ENCODE measurements at regions not wholly inside any gene's neighbourhood (a gene's known extent, or its start where the extent isn't known, plus 50 kb on each side); places are given as distances from the start of the nearest gene placed in this dataset.
"Not testable (repeated sequence)": the region's sequence is repeated elsewhere in the genome, so short reads cannot be mapped to it uniquely, and the experiment has no call there.

DNA sequence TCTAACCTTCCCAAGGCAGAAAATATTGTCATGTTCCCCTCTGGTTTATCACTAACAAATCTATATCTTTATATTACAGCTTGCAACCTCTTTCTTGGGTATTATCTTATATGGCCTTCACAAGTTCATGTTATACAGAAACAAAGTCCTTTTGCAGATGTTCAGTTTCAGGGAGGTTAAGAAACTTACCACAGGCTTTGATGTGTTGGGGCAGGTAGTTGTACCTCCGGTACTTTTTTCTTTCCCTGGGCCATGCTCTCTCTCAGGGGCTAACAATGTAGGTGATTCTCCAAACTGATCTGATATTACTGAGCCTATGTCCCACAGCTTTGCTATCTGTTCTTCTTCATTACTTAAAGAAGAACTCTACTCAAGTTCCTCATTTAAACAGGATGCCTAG lies 548.9 kb upstream of the SYT4 start:
- DNase-seq, result no peak

DNA sequence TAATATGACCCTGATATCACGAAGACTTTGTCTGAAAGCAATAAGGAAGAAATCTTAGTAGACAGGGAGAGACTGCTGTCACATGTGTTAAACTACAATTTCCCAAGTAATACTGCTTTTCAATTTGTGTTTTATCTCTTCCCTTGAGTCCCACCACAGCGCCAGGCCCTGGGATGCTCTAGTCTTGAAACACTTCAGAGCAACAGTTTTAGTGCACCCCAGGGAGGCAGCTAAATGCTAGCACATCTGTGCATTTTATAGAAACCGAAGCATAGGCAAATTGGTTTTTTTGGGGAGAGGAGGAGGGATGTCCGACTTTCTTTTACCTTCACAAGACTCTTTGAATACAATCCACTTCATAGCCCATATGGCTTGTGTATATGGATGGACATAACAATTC lies 550.0 kb upstream of the SYT4 start:
- no peak for DNase-seq

GRCh38 chr18:43830303-43830702 lies 553.0 kb upstream of the SYT4 start:
- DNase-seq, result no peak

GRCh38 chr18:43830947-43831346 lies 553.7 kb upstream of the SYT4 start:
- DNase-seq, result no peak

DNA sequence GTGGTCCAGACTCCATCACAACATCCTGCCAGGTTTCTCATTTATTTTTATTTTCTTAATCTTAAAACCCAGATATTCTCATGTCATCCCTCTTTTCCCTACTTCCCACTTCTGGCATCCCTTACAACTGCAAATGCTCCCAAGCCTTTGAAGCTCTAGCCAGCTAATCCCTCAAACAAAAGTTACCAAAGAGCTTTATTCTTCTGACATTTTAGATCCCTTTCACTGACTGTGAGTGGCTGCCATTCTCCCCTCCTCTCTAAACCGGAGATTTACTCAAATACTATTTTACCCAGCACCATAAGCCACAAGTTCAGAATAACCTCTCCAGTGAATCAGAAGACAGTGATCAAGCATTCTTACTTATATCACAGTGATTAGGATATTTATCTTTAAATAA lies 569.0 kb upstream of the SYT4 start:
- no peak for DNase-seq

GRCh38 chr18:43847164-43848091 lies 570.1 kb upstream of the SYT4 start:
- DNase-seq, result no peak

- DNase-seq, result not testable (repeated sequence)
These were observed 572.5 kb upstream of the SYT4 start for GRCh38 chr18:43849831-43850230.

GRCh38 chr18:43855376-43855775 lies 578.1 kb upstream of the SYT4 start:
- DNase-seq, result no peak

DNA sequence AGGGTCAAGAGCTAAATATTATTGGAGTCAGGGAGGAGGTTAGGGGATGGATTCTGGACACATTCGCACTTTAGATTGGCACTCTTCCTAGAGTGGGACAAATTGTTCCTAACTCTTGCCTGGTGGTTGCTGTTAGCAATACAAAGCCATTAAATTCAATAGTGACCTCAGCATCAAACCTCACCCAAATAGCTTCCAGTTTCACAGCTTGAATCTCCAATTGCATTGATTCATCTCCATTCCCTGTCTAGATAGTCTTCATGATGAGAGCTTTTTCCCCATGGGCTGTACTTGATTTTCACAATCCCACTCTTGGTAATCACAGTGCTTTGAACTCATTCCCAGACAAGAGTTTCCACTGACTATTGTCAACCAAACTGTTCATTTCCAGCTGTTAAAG lies 585.9 kb upstream of the SYT4 start:
- DNase-seq, result no peak

DNA sequence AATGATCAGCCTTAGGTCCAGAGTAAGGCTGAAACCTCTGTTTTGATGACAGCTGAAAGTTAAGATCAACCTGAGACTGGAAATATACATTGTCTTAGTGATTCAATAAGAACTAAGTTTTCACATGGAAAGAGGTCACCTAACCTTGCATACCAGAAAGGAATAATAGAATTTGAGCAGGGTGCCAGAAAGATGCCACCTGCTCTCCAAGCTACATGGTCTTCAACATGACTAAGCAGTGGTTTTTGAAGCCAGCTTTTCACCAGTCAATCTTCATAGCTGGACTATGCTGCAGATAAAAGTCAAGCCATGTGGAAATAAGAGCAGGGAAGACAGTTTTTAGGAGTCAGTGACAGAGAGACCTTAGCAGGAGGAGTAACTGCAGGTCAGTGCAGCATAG lies 589.4 kb upstream of the SYT4 start:
- no peak for DNase-seq

- DNase-seq, result no peak
These were observed 591.3 kb upstream of the SYT4 start for GRCh38 chr18:43868497-43868995.

DNA sequence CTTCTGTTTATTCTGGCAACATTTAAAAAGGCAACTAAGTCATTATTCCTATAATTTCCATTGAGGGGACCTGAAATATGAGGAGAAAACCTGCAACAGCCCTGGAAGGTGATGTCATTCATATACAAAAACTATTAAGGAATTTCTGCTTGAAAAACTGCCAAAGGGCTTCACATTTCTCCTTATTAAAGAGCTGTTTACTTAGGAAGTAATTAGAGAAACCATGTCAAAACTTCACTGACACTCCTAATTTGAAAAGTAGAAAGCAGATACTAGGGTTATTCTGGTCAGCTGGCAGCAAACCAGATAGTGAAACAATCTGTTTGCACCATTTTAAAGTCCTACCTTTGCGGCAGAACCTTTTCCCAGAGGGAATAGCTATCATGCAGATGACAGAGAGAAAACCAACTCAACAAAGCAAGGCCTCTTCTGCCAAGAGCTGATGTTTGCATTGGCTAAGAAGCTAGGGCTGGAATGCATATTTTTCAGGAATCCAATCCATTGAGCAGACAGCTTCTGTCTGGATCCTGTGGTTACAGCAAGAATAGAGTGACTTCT lies 592.2 kb upstream of the SYT4 start:
- no peak for DNase-seq

- DNase-seq, result no peak
These were observed 593.3 kb upstream of the SYT4 start for GRCh38 chr18:43870626-43871025.

DNA sequence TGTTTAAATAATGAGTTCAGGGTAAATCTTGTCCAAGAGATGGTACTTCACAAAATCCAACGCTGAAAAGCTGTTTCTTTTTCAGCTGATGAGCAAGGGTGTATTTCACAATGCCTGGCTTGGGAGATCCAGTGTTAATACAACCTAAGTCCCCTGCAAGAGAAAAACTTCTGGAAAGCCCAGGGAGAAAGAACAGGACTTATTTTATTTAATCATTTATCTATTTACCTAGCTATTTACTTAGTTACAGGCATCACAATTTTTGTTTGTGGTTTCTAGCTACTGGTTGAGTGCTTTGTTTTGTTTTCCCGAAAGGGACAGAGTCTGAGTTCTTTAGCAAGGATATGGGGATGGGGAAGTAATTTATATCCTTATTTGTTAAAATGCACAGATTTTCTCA lies 598.2 kb upstream of the SYT4 start:
- no peak for DNase-seq

DNA sequence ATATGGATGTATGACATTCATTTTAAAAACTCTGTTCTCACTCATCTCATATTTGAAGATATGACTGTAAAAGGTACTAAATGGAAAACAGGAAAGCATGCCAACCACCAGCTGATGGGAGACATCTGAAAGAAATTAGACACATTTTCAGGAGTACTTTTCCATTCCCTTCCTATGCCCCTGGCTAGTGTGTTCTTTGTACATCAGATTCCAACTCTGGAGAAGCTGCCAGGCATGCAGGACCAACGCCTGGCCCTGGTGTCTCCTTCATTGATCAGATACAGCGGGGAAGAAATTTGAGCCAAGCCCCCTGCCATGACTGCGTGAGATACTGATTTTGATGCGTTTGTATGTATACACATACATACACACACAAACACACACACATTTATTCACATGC lies 599.0 kb upstream of the SYT4 start:
- DNase-seq, result no peak

DNA sequence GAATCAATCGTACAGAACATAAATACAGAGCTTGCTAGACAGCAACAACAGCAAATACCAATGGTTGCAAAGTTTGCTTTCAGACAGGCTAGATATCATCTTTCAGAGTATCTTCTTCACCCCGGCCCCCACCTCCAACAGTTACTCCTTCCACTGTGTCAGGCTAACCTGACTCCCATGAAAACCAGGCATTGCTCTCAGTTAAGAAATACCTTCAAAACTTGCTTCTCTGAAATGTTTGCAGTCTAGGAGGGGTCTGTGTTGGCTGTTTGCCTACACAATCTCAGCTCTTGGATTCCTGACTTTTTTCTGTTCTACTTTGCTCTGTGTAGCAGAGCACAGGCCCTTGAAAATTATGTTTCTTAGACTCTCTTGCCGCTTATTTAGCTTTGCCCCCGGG lies 599.5 kb upstream of the SYT4 start:
- no peak for DNase-seq

- DNase-seq, result no peak
These were observed 600.5 kb upstream of the SYT4 start for GRCh38 chr18:43877616-43878321.

- no peak for DNase-seq
These were observed 602.1 kb upstream of the SYT4 start for GRCh38 chr18:43879415-43879814.

- DNase-seq, result no peak
These were observed 605.2 kb upstream of the SYT4 start for GRCh38 chr18:43882358-43883055.

DNA sequence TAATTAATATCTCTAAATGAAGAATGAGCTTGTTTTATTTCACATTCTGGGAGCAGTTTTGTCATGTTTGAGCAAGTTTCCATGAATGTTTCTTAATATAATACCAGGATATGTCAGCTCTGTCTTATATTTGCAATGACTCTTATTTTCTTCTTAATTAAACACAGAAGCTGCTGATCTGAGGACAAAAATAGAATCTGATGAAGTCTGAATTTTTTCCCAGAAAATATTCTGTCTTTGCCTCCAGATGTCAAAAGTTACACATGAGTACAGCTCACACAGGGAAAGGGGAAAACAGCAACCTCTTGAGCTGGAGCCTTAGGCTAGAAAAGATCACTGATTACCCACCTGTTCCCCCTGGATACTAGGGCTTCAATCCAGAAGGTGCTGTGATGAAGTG lies 606.6 kb upstream of the SYT4 start:
- no peak for DNase-seq

DNA sequence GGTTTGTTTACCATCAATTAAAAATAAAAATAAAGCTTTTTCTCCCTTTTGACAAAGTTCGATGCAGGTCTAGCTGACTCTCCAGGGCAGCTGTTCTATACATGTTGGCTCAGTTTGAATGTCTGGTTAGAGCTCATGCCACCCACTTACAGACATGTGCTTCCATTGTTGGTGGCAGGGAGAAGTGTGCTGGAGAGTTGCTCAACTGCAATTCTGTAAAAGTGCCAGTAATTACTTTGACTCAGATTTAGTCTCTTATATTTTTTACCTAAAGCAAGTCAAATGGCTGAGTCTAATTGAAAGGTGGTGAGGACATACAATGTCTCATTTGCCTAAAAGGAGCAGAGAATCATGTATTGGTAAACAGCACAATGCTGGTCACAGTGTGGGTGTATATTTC lies 609.1 kb upstream of the SYT4 start:
- DNase-seq, result no peak

DNA sequence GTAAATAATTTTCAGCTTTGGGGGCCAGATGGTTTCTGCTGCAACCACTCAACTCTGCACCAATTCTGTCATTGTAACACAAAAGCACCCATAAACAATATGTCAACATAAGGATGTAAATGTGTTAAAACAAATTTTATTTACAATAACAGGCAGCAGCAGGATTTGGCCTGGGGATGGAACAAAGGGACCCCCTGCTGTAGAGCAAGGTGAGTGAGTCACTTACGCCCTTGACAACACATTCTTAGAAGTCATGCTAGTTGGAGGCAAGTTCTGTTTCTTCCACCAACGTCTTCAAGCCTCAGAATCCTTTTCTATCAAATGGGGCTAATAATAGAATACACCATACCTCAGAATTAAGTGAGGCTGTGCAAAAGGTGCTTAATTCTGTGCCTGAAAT lies 610.2 kb upstream of the SYT4 start:
- DNase-seq, result no peak

DNA sequence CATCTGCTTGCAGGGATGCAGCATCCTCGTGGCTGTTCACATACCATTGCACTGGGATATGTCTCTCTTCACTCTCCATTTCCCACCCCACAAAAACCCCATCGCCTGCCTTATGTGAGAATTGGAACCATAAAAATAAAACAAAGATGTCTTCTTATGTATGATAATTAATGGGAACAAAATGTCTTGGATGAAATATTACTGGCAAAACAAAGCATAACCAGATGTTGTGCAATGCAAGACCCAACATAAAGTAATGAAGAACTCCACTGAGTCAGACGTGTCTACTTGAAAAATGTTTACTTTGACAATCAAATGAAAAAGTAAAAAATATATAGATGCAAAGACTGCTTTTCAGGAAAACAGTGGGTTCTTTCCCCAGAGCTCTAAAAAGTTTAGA lies 611.3 kb upstream of the SYT4 start:
- DNase-seq, result no peak
